Thyroid gland (tissue), 4 donors: ENCODE measurements at regions not wholly inside any gene's neighbourhood (a gene's known extent, or its start where the extent isn't known, plus 50 kb on each side); places are given as distances from the start of the nearest gene placed in this dataset.

Source experiments
- DNase-seq, 2 donors: peaks; one replicate each; pipeline ENCODE4 v3.0.0-alpha.2; 2019
- H3K27ac ChIP-seq, 3 donors: fragments of 200-600 bp; sonication (generic); 1 replicate in 2 of 3; 2 replicates in 1 of 3; pipeline ENCODE4 v1.5.1; 2016 to 2019; ENCODE audit warnings: mild to moderate bottlenecking in 1 of 3, moderate library complexity in 1 of 3
- H3K27me3 ChIP-seq: fragments of 200-600 bp; sonication (generic); one replicate; pipeline ENCODE4 v1.5.1; 2019
- H3K36me3 ChIP-seq, 2 donors: fragments of 200-600 bp; sonication (generic); one replicate each; pipeline ENCODE4 v1.5.1; 2016 to 2019
- H3K4me1 ChIP-seq, 2 donors: fragments of 200-600 bp; sonication (generic); one replicate each; pipeline ENCODE4 v1.5.1; 2017 to 2019
- H3K4me3 ChIP-seq, 3 donors: fragments of 200-600 bp; sonication (generic); replicated peaks in 1 of 3; 1 replicate in 2 of 3; 2 replicates in 1 of 3; pipeline ENCODE4 v1.5.1; 2016; ENCODE audit warnings: mild to moderate bottlenecking in 1 of 3
- H3K9me3 ChIP-seq: fragments of 200-600 bp; sonication (generic); one replicate; pipeline ENCODE4 v1.5.1; 2017
- POLR2A ChIP-seq, 2 donors: fragments of 450-650 bp; IDR thresholded peaks; one replicate each; pipeline ENCODE4 v1.6.1; 2017; ENCODE audit warnings: antibody characterized with exemption in 2 of 2, mild to moderate bottlenecking in 2 of 2, moderate library complexity in 1 of 2
- WGBS, 2 donors: methylation state at CpG; one replicate each; pipeline ENCODE4 v1.1.5; 2017; 5-methylcytosine and 5-hydroxymethylcytosine counted together
- intact Hi-C: fragments of 100-400 bp; cut with DNase I; formaldehyde crosslinking; loops from one replicate; pipeline ENCODE4 v1.15.1; 2023
- TF ChIP-seq, protein P1 (sequence below), 6 experiments: fragments of 200-600 bp in 3 of 6; fragments of 450-650 bp in 3 of 6; sonication (generic) in 3 of 6; IDR thresholded peaks; one replicate each; pipeline ENCODE4 v1.5.1; 2016 to 2019; ENCODE audit warnings: antibody characterized with exemption in 6 of 6, mild to moderate bottlenecking in 2 of 6, inconsistent platforms in 1 of 6, moderate library complexity in 1 of 6

DNA sequence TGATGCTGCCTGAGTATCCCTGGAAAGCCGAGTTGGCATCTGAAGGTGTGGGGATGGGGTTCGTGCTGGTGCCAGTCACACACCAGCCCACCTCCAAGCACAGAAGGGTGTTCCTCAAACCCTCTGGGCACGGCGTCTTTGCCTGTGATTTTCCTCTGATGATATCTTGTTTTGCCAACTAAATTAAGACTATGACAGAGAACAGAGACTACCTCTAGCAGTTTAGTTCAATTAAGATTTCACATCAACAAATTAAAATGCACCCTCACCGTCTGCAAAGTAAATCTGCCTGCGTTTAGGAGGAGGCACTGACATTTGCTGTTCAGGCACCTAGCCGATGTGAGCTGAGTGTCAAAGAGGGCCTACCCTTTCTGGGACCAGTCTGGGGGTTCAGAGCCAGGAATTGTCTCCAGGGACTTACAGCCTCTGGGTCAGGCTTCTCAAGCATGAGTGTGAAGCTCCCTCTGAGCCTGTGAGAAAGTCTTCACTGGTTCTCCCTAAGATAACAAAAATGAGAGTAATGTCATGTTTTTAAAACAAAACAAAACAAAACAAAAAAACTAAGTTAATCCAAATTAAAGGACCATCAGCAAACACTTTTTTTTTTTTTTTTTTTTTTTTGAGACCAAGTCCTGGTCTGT lies 55.4 kb upstream of the CTNNA1 start:
- H3K36me3 ChIP-seq, result no peaks in the 10 kb centered on the region
- 74 to 89% methylated on average over 7 of the region's 7 CpGs for WGBS, 2 donors
- H3K27me3 ChIP-seq, result no peaks in the 10 kb centered on the region
- no peaks in the 10 kb centered on the region for H3K4me1 ChIP-seq
- no peak overlapping the region for H3K4me3 ChIP-seq
- intact Hi-C loops, result no loop called here
- DNase-seq, result no peak
- H3K27ac ChIP-seq, result no peak overlapping the region
- no peaks in the 10 kb centered on the region for H3K9me3 ChIP-seq
- no peak for TF ChIP-seq POLR2A (IDR thresholded peaks at IDR 0.05)
- TF ChIP-seq, protein P1, sequence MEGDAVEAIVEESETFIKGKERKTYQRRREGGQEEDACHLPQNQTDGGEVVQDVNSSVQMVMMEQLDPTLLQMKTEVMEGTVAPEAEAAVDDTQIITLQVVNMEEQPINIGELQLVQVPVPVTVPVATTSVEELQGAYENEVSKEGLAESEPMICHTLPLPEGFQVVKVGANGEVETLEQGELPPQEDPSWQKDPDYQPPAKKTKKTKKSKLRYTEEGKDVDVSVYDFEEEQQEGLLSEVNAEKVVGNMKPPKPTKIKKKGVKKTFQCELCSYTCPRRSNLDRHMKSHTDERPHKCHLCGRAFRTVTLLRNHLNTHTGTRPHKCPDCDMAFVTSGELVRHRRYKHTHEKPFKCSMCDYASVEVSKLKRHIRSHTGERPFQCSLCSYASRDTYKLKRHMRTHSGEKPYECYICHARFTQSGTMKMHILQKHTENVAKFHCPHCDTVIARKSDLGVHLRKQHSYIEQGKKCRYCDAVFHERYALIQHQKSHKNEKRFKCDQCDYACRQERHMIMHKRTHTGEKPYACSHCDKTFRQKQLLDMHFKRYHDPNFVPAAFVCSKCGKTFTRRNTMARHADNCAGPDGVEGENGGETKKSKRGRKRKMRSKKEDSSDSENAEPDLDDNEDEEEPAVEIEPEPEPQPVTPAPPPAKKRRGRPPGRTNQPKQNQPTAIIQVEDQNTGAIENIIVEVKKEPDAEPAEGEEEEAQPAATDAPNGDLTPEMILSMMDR (IDR thresholded peaks at IDR 0.05), result no peak

DNA sequence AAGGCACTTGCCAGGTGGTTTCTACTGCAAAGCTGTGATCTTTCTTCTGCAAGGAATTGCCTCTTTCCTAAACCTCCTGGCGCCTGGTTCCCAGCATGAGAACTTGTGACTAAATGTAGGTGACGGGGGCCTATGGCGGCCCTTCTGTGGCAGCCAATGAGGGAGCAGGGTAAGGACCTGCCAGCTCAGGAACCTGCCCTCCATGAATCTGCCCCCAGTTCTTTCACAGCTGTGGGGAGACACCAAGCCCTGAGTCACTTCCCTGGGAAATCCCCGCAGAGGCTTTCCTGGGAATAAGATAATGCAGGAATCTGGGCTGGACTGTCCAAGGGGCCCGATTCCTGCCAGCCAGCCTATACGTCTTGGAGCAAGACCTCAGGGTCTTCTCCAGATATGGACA lies 56.7 kb upstream of the CTNNA1 start:
- Histone ChIP-seq H3K4me1 (no peaks in the 10 kb centered on the region), H3K36me3 (no peaks in the 10 kb centered on the region), H3K9me3 (no peaks in the 10 kb centered on the region), H3K27me3 (no peaks in the 10 kb centered on the region), H3K27ac (no peak overlapping the region), H3K4me3 (no peak overlapping the region)
- TF ChIP-seq, protein P1 (IDR thresholded peaks at IDR 0.05), result no peak
- TF ChIP-seq POLR2A (IDR thresholded peaks at IDR 0.05), result no peak
- WGBS, 2 donors, result 72 to 93% methylated on average over 4 to 5 of the region's 6 CpGs
- intact Hi-C loops, result no loop called here
- no peak for DNase-seq

DNA sequence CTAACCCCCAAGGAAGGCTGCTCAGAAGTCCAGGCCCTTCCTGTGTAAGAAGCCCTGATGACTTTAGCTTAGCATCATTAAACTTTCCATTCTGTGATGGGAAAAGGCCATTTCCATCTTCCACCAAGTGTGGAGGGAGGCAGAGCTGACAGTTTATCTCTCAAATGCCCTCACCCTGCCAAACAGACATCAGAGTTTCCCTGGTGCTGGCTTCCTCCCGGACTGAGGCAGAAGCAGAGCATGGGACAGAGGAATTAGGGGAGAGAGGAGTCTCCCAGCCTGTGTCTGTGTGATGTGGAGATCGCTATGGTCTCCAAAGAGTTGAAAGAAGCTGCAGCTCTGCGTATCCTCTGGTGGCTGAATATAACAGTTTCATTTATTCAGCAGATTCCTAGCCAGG lies 57.4 kb upstream of the CTNNA1 start:
- no peaks in the 10 kb centered on the region for H3K9me3 ChIP-seq
- no peaks in the 10 kb centered on the region for H3K27me3 ChIP-seq
- H3K27ac ChIP-seq, result no peak overlapping the region
- DNase-seq, result no peak
- no peaks in the 10 kb centered on the region for H3K36me3 ChIP-seq
- intact Hi-C loops, result no loop called here
- WGBS, 2 donors, result 69 to 90% methylated on average over 3 of the region's 3 CpGs
- no peak for TF ChIP-seq POLR2A (IDR thresholded peaks at IDR 0.05)
- TF ChIP-seq, protein P1 (IDR thresholded peaks at IDR 0.05), result no peak
- H3K4me3 ChIP-seq, result no peak overlapping the region
- no peaks in the 10 kb centered on the region for H3K4me1 ChIP-seq

DNA sequence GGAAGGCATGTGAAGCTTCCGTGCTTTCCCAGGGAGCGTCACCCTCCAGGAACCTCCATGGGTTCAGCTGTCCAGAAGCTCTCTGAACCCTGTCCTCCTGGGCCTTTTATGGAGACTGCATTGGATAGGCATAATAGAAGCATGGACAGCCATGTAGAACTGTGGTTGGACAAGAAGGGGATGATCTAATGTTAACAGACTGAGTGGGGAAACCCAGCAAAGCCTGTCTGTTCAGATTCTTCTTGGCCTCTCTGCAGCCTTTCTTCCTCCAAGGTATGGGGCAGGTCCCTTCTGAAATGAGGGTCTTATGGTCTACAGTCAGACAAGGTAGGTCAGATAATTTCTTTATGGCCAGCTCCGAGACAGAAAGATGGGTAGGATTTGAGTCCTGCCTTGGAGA lies 59.1 kb upstream of the CTNNA1 start:
- DNase-seq, result no peak
- intact Hi-C loops, result no loop called here

DNA sequence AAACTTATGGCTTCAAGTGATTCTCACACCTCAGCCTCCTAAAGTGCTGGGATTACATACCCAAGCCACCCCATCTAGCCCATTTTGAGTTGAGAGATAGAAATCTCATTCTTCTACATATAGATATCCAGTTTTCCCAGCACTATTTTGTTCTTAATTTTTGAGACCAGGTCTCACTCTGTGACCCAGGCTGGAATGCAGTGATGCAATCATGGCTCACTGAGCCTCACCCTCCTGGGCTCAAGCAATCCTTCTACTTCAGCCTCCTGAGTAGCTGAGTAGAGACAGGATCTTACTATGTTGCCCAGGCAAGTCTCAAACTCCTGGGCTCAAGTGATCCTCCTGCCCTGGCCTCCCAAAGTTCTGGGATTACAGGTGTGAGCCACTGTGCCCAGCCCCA lies 60.9 kb upstream of the CTNNA1 start:
- no peaks in the 10 kb centered on the region for H3K4me1 ChIP-seq
- intact Hi-C loops, result no loop called here

More for the DNA sequence above, 59.1 kb upstream of the CTNNA1 start:
- H3K9me3 ChIP-seq, result no peaks in the 10 kb centered on the region
- no peaks in the 10 kb centered on the region for H3K36me3 ChIP-seq
- no peaks in the 10 kb centered on the region for H3K4me1 ChIP-seq
- TF ChIP-seq, protein P1 (IDR thresholded peaks at IDR 0.05), result no peak
- TF ChIP-seq POLR2A (IDR thresholded peaks at IDR 0.05), result no peak
- WGBS, 2 donors, result 98% methylated on average over 3 of the region's 3 CpGs
- no peak overlapping the region for H3K4me3 ChIP-seq
- no peak overlapping the region for H3K27ac ChIP-seq
- no peaks in the 10 kb centered on the region for H3K27me3 ChIP-seq

More for the DNA sequence above, 60.9 kb upstream of the CTNNA1 start:
- no peaks in the 10 kb centered on the region for H3K27me3 ChIP-seq
- no peaks in the 10 kb centered on the region for H3K36me3 ChIP-seq
- no peaks in the 10 kb centered on the region for H3K9me3 ChIP-seq
- H3K4me3 ChIP-seq, result no peak overlapping the region
- no peak for TF ChIP-seq POLR2A (IDR thresholded peaks at IDR 0.05)
- TF ChIP-seq, protein P1 (IDR thresholded peaks at IDR 0.05), result no peak
- H3K27ac ChIP-seq, result no peak overlapping the region
- DNase-seq, result no peak
